ENCODE measurements at regions not wholly inside any gene's neighbourhood (a gene's known extent, or its start where the extent isn't known, plus 50 kb on each side); places are given as distances from the start of the nearest gene placed in this dataset.

DNA sequence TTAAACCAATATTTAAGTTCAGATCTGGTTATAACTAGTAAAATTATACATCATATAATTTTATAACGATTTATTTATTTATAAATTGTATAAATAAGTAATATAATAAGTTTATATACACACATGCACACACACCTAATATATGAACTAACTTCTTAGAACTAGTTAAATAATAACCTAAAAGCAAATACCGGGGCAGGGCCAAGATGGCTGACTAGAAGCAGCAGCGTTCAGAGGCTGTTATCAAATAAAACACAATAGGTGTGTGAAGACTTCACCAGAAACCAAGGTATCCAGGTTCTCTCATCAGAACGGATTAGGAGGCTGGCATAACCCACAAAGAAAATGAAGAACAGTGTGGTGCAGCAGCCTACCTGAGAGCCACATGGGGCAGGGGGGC lies 653.6 kb upstream of the CBLB start:
- Histone ChIP-seq H3K27ac (no peak overlapping the region), H3K79me2 (ENCODE audit: low read depth) (no peaks in the 10 kb centered on the region), H3K4me3 (no peak overlapping the region), H3K27me3 (no peaks in the 10 kb centered on the region), H3K36me3 (no peaks in the 10 kb centered on the region), H3K4me1 (peaks cover 7% of the 10 kb centered on the region), H3K4me2 (no peak overlapping the region), H4K20me1 (ENCODE audit: low read depth) (no peaks in the 10 kb centered on the region), H3K9me3 (ENCODE audit: low read depth) (no peaks in the 10 kb centered on the region), H2AFZ (replicated peaks) (no peak overlapping the region), H3K9ac (no peak overlapping the region), H3F3A (ENCODE audit: low read depth) (no peaks in the 10 kb centered on the region)
- TF ChIP-seq, protein P1, sequence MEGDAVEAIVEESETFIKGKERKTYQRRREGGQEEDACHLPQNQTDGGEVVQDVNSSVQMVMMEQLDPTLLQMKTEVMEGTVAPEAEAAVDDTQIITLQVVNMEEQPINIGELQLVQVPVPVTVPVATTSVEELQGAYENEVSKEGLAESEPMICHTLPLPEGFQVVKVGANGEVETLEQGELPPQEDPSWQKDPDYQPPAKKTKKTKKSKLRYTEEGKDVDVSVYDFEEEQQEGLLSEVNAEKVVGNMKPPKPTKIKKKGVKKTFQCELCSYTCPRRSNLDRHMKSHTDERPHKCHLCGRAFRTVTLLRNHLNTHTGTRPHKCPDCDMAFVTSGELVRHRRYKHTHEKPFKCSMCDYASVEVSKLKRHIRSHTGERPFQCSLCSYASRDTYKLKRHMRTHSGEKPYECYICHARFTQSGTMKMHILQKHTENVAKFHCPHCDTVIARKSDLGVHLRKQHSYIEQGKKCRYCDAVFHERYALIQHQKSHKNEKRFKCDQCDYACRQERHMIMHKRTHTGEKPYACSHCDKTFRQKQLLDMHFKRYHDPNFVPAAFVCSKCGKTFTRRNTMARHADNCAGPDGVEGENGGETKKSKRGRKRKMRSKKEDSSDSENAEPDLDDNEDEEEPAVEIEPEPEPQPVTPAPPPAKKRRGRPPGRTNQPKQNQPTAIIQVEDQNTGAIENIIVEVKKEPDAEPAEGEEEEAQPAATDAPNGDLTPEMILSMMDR (IDR thresholded peaks at IDR 0.05), result no peak
- no peak for TF ChIP-seq EZH2phosphoT487 (IDR thresholded peaks at IDR 0.05)
- no peak for TF ChIP-seq EZH2 (IDR thresholded peaks at IDR 0.05)
- H3K27me3 Mint-ChIP-seq (ENCODE audit: insufficient read depth, low read depth), result peaks cover under 1% of the 10 kb centered on the region
- H3K4me3 Mint-ChIP-seq, result no peak overlapping the region
- no peak for DNase-seq (ENCODE audit: low spot score)
- H3K36me3 Mint-ChIP-seq, result no peaks in the 10 kb centered on the region
- peaks cover 8% of the 10 kb centered on the region for H3K9me3 Mint-ChIP-seq
- peaks cover 9% of the 10 kb centered on the region for H3K4me1 Mint-ChIP-seq
- H3K27ac Mint-ChIP-seq, result no peak overlapping the region

DNA sequence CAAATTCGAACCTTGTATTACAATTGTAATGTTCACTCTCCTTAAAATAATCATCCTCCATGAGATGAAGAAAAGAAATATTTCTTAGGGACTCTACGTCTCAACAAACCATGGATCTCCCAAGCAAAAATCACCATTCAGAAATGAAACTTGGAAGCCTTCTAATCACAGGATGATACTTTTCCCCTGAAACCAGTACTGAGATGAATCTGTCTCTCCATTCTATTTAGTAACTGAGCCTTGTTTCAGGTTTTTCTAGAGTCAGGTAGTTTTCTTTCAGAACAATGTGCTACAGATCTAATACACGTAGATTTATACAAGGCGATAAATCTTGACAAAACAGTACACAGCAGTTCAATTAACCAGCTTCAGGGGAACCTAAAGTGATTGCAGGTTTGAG lies 660.1 kb upstream of the CBLB start:
- no peak overlapping the region for H3K4me2 ChIP-seq
- no peaks in the 10 kb centered on the region for H3F3A ChIP-seq (ENCODE audit: low read depth)
- H3K9me3 ChIP-seq (ENCODE audit: low read depth), result no peaks in the 10 kb centered on the region
- DNase-seq (ENCODE audit: low spot score), result no peak
- H4K20me1 ChIP-seq (ENCODE audit: low read depth), result no peaks in the 10 kb centered on the region
- no peak overlapping the region for H3K4me3 ChIP-seq
- Mint-ChIP-seq H3K4me1 (no peaks in the 10 kb centered on the region), H3K9me3 (peaks cover 18% of the 10 kb centered on the region), H3K27ac (no peak overlapping the region), H3K27me3 (ENCODE audit: insufficient read depth, low read depth) (no peaks in the 10 kb centered on the region), H3K36me3 (no peaks in the 10 kb centered on the region), H3K4me3 (no peak overlapping the region)
- H2AFZ ChIP-seq (replicated peaks), result no peak overlapping the region
- TF ChIP-seq EZH2 (IDR thresholded peaks at IDR 0.05) (no peak), EZH2phosphoT487 (IDR thresholded peaks at IDR 0.05) (no peak)
- TF ChIP-seq, protein P1 (IDR thresholded peaks at IDR 0.05), result no peak
- no peak overlapping the region for H3K9ac ChIP-seq
- H3K27me3 ChIP-seq, result no peaks in the 10 kb centered on the region
- H3K4me1 ChIP-seq, result no peaks in the 10 kb centered on the region
- no peak overlapping the region for H3K27ac ChIP-seq
- H3K36me3 ChIP-seq, result no peaks in the 10 kb centered on the region
- H3K79me2 ChIP-seq (ENCODE audit: low read depth), result no peaks in the 10 kb centered on the region

DNA sequence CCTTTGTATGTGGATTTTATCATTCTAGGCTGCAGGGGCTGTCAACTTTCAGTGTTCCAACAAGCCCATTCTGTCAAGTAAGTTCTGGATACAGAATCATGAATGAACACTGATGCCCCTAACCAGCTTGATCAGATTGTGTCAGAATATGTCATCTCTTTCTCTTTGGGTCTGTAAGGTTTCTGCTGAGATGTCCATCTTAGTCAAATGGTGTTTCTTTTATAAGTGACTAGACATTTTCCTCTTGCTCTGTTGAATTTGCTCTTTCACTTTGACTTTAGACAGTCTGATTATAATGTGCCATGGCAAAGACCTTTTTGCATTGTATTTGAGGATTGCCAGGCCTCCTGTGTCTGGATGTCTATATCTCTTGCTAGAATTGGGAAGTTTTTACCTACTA lies 660.9 kb upstream of the CBLB start:
- no peaks in the 10 kb centered on the region for H3K36me3 ChIP-seq
- no peak overlapping the region for H3K27ac Mint-ChIP-seq
- no peak overlapping the region for H3K9ac ChIP-seq
- no peaks in the 10 kb centered on the region for H3K79me2 ChIP-seq (ENCODE audit: low read depth)
- H3K27ac ChIP-seq, result no peak overlapping the region
- H3K9me3 Mint-ChIP-seq, result peaks cover 18% of the 10 kb centered on the region
- no peak overlapping the region for H2AFZ ChIP-seq (replicated peaks)
- H4K20me1 ChIP-seq (ENCODE audit: low read depth), result no peaks in the 10 kb centered on the region
- H3K4me1 ChIP-seq, result no peaks in the 10 kb centered on the region
- H3K4me3 ChIP-seq, result no peak overlapping the region
- no peaks in the 10 kb centered on the region for H3K27me3 Mint-ChIP-seq (ENCODE audit: insufficient read depth, low read depth)
- TF ChIP-seq EZH2 (IDR thresholded peaks at IDR 0.05) (no peak), EZH2phosphoT487 (IDR thresholded peaks at IDR 0.05) (no peak)
- TF ChIP-seq, protein P1 (IDR thresholded peaks at IDR 0.05), result no peak
- H3K4me3 Mint-ChIP-seq, result no peak overlapping the region
- no peaks in the 10 kb centered on the region for H3K36me3 Mint-ChIP-seq
- H3K4me1 Mint-ChIP-seq, result no peaks in the 10 kb centered on the region
- no peaks in the 10 kb centered on the region for H3K27me3 ChIP-seq
- no peaks in the 10 kb centered on the region for H3F3A ChIP-seq (ENCODE audit: low read depth)
- H3K9me3 ChIP-seq (ENCODE audit: low read depth), result no peaks in the 10 kb centered on the region
- DNase-seq (ENCODE audit: low spot score), result no peak
- no peak overlapping the region for H3K4me2 ChIP-seq

All from neural progenitor cell (in vitro differentiated cells).